Endothelial cell of umbilical vein (primary cell): ENCODE measurements at regions not wholly inside any gene's neighbourhood (a gene's known extent, or its start where the extent isn't known, plus 50 kb on each side); places are given as distances from the start of the nearest gene placed in this dataset.

Experiments
- BruUV-seq: library from RNA; stranded (reverse); fragments of 400-500 nt; replicated peaks from 2 replicates; lab custom pipeline; 2021; lab: Mats Ljungman, UMichigan
- CTCF ChIA-PET: fragments of 300-600, 350-600 bp; sonication (Branson Sonifier 250); formaldehyde crosslinking; loops from one replicate; lab custom pipeline; 2021; ENCODE audit warnings: antibody characterized with exemption, inconsistent platforms; lab: Charles Lee
- POLR2A ChIA-PET: fragments of 300-600, 350-600 bp; sonication (Branson Sonifier 250); formaldehyde crosslinking; loops from one replicate; lab custom pipeline; 2021; ENCODE audit warnings: antibody characterized with exemption, inconsistent platforms; lab: Charles Lee
- DNase-seq: peaks from one replicate; pipeline ENCODE4 v3.0.0-alpha.2; 2011; ENCODE audit warnings: low read depth, low spot score
- FAIRE-seq: peaks from 2 replicates; lab custom pipeline; 2011; peaks lifted over from hg19 to GRCh38; lab: Jason Lieb, UNC
- H2AFZ ChIP-seq: 2 replicates; pipeline ENCODE4 v1.6.0; 2012; ENCODE audit warnings: low read depth, low read length, control low read depth, inconsistent platforms
- H3K27ac ChIP-seq: 2 replicates; pipeline ENCODE4 v1.5.1; 2011; ENCODE audit warnings: low read depth, mild to moderate bottlenecking, control low read depth, low read length, moderate library complexity; ENCODE audit not compliant: insufficient read depth
- H3K27me3 ChIP-seq, 2 experiments: 2 replicates each; pipeline versions ENCODE4 v1.6.0 to v1.6.1; 2011; ENCODE audit warnings: low read length in 2 of 2, mixed read lengths in 1 of 2; ENCODE audit not compliant: control insufficient read depth in 2 of 2, insufficient read depth in 2 of 2
- H3K36me3 ChIP-seq, 2 experiments: 2 replicates in 1 of 2; 3 replicates in 1 of 2; pipeline ENCODE4 v1.5.1; 2011; ENCODE audit warnings: low read length in 2 of 2, mild to moderate bottlenecking in 1 of 2, moderate library complexity in 1 of 2; ENCODE audit not compliant: control insufficient read depth in 2 of 2, insufficient read depth in 2 of 2; ENCODE audit errors: extremely low read depth in 1 of 2
- H3K4me1 ChIP-seq: 3 replicates; pipeline ENCODE4 v1.5.1; 2011; ENCODE audit warnings: mild to moderate bottlenecking, low read length; ENCODE audit not compliant: control insufficient read depth, insufficient read depth; ENCODE audit errors: extremely low read depth
- H3K4me2 ChIP-seq: 2 replicates; pipeline ENCODE4 v1.6.1; 2011; ENCODE audit warnings: low read length, control low read depth, mixed read lengths; ENCODE audit not compliant: insufficient read depth
- H3K4me3 ChIP-seq, 3 experiments: fragments of 200-600 bp in 1 of 3; sonication (generic), shearing (Covaris generic) in 1 of 3; replicated peaks in 1 of 3; 2 replicates each; pipeline ENCODE4 v1.5.1; 2011 to 2016; ENCODE audit warnings: control low read depth in 3 of 3, low read length in 3 of 3, mild to moderate bottlenecking in 2 of 3, inconsistent platforms in 1 of 3, low read depth in 1 of 3, moderate library complexity in 1 of 3; ENCODE audit not compliant: insufficient read depth in 1 of 3
- H3K79me2 ChIP-seq: 2 replicates; pipeline ENCODE4 v1.6.0; 2012; ENCODE audit warnings: low read length, inconsistent platforms; ENCODE audit not compliant: control insufficient read depth, insufficient read depth
- H3K9ac ChIP-seq: replicated peaks from 2 replicates; pipeline ENCODE3; 2011; ENCODE audit warnings: low read length, control low read depth; ENCODE audit not compliant: insufficient read depth; ENCODE audit errors: extremely low read depth
- H3K9me1 ChIP-seq: replicated peaks from 3 replicates; pipeline ENCODE4 v1.6.0; 2011; ENCODE audit warnings: mild to moderate bottlenecking, low read length; ENCODE audit not compliant: control insufficient read depth, insufficient read depth; ENCODE audit errors: extremely low read depth
- H3K9me3 ChIP-seq: replicated peaks from 2 replicates; pipeline ENCODE4 v1.5.1; 2012; ENCODE audit warnings: low read length, inconsistent platforms; ENCODE audit not compliant: control insufficient read depth, insufficient read depth
- H4K20me1 ChIP-seq: replicated peaks from 2 replicates; pipeline ENCODE3; 2011; ENCODE audit warnings: mild to moderate bottlenecking, low read length; ENCODE audit not compliant: control insufficient read depth, insufficient read depth; ENCODE audit errors: extremely low read depth
- EZH2 ChIP-seq: IDR thresholded peaks from 2 replicates; pipeline ENCODE4 v1.6.1; 2012; ENCODE audit warnings: borderline replicate concordance, low read depth, mild to moderate bottlenecking, moderate library complexity, low read length, inconsistent platforms; ENCODE audit not compliant: severe bottlenecking
- FOS ChIP-seq: IDR thresholded peaks from 2 replicates; pipeline ENCODE4 v1.6.1; 2011; ENCODE audit warnings: mild to moderate bottlenecking, low read length, moderate library complexity, borderline replicate concordance; ENCODE audit not compliant: insufficient read depth
- GATA2 ChIP-seq: IDR thresholded peaks from 2 replicates; pipeline ENCODE4 v1.7.0; 2011; ENCODE audit warnings: low read depth, mild to moderate bottlenecking, moderate library complexity, mixed read lengths, low read length; ENCODE audit not compliant: insufficient read length, insufficient read depth
- JUN ChIP-seq: IDR thresholded peaks from 2 replicates; pipeline ENCODE4 v1.6.1; 2011; ENCODE audit warnings: borderline replicate concordance, low read depth; ENCODE audit not compliant: insufficient read length, insufficient read depth
- MYC ChIP-seq: IDR thresholded peaks from one replicate; pipeline ENCODE4 v1.6.1; 2011; ENCODE audit warnings: mild to moderate bottlenecking, low read depth, low read length
- POLR2A ChIP-seq: IDR thresholded peaks from 2 replicates; pipeline ENCODE4 v1.6.1; 2012; ENCODE audit warnings: low read depth, mild to moderate bottlenecking, control low read depth, low read length
- POLR2AphosphoS5 ChIP-seq: IDR thresholded peaks from 2 replicates; pipeline ENCODE4 v1.6.1; 2012; ENCODE audit warnings: low read depth, mild to moderate bottlenecking, control low read depth, low read length, moderate library complexity; ENCODE audit not compliant: insufficient read depth
- dilution Hi-C: fragments of 300-500 bp; cut with MboI; formaldehyde crosslinking; loops from one replicate; pipeline ENCODE4 v1.15.0; 2019; ENCODE audit warnings: low sequenced_read_pairs; ENCODE audit not compliant: extremely low pct_ligation_motif_present
- intact Hi-C: fragments of 100-400 bp; cut with micrococcal nuclease; formaldehyde crosslinking; loops from one replicate; pipeline ENCODE4 v1.10.0; 2022
- TF ChIP-seq, protein P1 (sequence below): IDR thresholded peaks from 2 replicates; pipeline ENCODE4 v1.6.1; 2011; ENCODE audit not compliant: insufficient read depth, insufficient read length
- TF ChIP-seq, protein P2 (sequence below), 2 donors: IDR thresholded peaks; 1 replicate in 1 of 2; 2 replicates in 1 of 2; pipeline ENCODE4 v1.5.1; 2011; ENCODE audit warnings: low read length in 2 of 2, mild to moderate bottlenecking in 2 of 2, moderate library complexity in 2 of 2, control low read depth in 1 of 2, inconsistent platforms in 1 of 2, low read depth in 1 of 2; ENCODE audit not compliant: insufficient read depth in 1 of 2; ENCODE audit errors: extremely low read depth in 1 of 2

DNA sequence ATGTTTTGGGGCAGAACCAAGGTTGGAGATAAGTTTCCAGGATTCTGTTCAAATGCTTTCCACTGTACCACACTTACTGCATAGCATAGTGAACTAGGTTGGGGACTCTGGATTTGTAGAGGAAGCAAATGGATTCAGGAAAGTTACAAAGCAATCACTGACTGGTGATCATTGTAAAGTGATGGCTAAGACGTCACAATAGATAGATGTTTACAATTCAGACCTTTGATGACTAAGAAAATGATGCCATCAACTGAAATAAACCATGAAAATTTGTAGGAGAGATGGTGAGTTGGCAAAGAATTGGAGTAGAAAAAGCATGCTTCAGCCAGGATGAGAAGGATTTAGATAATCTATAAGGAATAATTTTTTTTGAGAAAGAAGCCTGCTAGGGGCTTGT is 178.0 kb downstream of the UBE2E3 start:
- Histone ChIP-seq H3K4me3 (no peak overlapping the region), H3K4me2 (no peak overlapping the region), H3K36me3 (no peaks in the 10 kb centered on the region), H3K9ac (no peak overlapping the region), H3K9me3 (no peaks in the 10 kb centered on the region), H3K9me1 (no peaks in the 10 kb centered on the region), H3K27ac (no peak overlapping the region), H2AFZ (no peak overlapping the region), H4K20me1 (no peaks in the 10 kb centered on the region), H3K27me3 (no peaks in the 10 kb centered on the region), H3K79me2 (no peaks in the 10 kb centered on the region), H3K4me1 (no peaks in the 10 kb centered on the region)
- CTCF ChIA-PET = no interaction called here
- TF ChIP-seq MYC (no peak), GATA2 (no peak), POLR2AphosphoS5 (no peak), POLR2A (no peak), JUN (no peak), EZH2 (no peak), FOS (no peak)
- TF ChIP-seq, protein P1, sequence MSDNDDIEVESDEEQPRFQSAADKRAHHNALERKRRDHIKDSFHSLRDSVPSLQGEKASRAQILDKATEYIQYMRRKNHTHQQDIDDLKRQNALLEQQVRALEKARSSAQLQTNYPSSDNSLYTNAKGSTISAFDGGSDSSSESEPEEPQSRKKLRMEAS = no peak
- TF ChIP-seq, protein P2, sequence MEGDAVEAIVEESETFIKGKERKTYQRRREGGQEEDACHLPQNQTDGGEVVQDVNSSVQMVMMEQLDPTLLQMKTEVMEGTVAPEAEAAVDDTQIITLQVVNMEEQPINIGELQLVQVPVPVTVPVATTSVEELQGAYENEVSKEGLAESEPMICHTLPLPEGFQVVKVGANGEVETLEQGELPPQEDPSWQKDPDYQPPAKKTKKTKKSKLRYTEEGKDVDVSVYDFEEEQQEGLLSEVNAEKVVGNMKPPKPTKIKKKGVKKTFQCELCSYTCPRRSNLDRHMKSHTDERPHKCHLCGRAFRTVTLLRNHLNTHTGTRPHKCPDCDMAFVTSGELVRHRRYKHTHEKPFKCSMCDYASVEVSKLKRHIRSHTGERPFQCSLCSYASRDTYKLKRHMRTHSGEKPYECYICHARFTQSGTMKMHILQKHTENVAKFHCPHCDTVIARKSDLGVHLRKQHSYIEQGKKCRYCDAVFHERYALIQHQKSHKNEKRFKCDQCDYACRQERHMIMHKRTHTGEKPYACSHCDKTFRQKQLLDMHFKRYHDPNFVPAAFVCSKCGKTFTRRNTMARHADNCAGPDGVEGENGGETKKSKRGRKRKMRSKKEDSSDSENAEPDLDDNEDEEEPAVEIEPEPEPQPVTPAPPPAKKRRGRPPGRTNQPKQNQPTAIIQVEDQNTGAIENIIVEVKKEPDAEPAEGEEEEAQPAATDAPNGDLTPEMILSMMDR (IDR thresholded peaks at IDR 0.05; ENCODE audit: extremely low read depth in 1 of 2, insufficient read depth in 1 of 2, low read depth in 1 of 2, low read length in 2 of 2) = no peak
- no TSS peak for BruUV-seq
- intact Hi-C loops (no loop called here), dilution Hi-C loops (no loop called here)
- FAIRE-seq = no peak
- DNase-seq = no peak
- POLR2A ChIA-PET = no interaction called here
